GM21390 (cell line): ENCODE measurements at regions not wholly inside any gene's neighbourhood (a gene's known extent, or its start where the extent isn't known, plus 50 kb on each side); places are given as distances from the start of the nearest gene placed in this dataset.
"Not testable (repeated sequence)": the region's sequence is repeated elsewhere in the genome, so short reads cannot be mapped to it uniquely, and the experiment has no call there.

Source experiments
- ATAC-seq: cut with Tn5 transposase; IDR thresholded peaks from one replicate; pipeline ENCODE4 v1.9.1; 2021; ENCODE audit not compliant: unreplicated experiment

DNA sequence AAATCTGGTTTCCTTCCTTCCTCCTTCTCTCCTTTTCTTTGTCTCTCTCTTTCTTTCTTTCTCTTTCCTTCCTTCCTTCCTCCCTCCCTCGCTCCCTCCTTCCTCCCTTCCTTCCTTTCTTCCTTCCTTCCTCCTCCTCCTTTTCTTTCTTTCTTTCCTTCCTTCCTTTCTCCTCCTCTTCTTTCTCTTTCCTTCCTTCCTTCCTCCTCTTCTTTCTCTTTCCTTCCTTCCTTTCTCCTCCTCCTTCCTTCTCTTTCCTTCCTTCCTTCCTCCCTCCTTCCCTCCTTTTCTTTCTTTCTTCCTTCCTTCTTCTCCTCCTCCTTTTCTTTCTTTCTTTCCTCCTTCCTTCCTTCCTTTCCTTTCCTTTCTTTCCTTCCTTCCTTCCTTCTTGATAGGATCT lies 61.2 kb downstream of the VIP start:
- ATAC-seq: no peak

DNA sequence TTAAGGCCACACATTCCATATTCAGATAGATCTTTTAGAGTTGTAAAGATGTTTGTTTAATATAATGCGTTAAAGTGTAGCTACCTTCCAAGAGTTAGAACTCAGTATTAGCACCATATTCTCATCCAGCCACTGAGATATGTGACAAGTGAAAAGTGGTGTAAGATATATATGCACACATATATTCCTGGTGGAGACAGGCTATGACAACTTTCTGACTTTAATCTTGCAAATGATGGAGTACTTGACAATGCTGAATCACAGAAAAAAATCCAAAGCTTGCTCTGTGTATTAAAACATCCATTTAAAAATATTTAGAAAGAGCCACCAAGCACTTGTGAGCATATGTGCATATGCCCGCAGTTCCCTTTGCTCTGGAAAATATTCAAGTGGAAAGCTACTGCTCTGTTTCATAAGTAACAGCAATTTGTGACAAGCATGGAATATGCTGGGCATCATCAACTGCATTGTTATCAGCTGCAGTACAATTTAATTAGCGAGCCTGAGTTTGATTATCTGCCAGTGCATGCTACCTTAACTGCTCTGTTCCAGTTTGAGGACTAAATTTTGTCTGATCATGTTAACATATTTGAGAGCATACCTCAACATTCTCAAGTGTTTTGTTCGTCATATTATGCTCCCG lies 64.8 kb downstream of the VIP start:
- ATAC-seq: no peak

DNA sequence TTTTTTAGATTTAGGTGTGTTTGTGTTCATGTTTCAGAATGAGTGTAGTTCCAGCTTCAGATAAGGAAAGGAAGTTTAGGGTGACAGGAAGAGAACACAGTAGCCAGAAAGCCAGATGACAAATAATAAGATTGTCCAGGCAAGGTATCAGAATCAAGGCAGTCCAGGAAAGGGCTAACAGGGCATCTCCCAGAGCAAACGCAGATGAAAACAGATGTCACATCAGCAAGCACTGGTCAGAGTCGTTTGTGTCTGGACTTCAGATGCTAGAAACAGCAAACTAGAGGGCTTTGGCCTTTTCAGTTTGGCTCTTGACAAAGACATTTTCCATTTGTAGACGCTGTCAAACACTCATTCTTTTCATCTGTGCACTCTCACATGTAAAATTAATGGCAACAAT lies 65.5 kb downstream of the VIP start:
- ATAC-seq: no peak

DNA sequence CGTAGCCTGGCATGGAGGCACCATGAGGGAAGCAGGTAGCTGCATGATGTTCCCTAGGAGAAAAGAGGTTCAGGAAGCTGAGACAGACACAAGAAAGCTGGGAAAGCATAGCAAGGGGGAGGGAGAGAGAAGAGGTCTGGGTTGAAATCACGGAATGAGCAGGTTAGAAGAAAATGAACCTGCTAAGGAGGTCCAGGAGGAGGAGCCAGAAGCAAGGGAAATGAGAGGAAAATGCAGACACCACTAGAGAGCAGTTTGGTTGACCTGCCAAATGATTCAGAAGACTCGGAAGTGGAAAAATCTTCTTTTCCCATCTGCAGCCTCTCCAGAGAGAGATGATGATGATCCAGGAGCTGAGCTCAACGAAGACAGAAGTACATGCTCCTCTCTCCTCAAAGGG lies 70.9 kb downstream of the VIP start:
- no peak for ATAC-seq

DNA sequence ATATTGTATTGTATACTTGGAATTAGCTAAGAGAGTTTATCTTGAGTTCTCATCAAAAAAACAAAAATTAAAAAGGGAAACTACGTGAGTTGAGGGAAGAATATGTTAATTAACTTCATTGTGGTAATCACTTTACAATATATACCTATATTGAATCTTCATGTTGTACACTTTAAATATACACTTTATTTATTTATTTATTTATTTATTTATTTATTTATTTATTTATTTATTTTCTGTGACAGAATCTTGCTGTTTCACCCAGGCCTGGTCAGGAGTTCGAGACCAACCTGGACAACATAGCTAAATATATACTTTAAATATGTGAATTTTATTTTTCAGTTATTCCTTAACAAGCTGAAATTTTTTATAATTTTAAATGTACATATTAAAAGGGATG lies 74.1 kb downstream of the VIP start:
- ATAC-seq: no peak

DNA sequence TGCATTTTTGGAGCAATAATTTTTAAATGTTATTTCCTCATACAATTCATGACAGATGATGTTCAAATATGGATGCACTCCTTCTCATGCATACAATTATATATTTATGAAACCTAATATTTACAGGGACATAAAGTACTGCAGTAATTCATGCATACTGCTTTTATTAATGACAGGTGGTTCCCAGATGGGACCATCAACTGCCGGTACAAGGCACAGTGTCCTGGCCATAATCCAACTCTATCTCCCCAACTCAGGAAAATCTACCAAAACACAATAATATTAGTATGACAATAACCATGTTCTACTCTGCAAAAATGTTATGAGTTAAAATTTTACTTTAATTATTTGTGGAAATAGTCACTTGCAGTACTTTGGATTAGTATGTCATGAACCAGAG lies 77.8 kb downstream of the VIP start:
- no peak for ATAC-seq

DNA sequence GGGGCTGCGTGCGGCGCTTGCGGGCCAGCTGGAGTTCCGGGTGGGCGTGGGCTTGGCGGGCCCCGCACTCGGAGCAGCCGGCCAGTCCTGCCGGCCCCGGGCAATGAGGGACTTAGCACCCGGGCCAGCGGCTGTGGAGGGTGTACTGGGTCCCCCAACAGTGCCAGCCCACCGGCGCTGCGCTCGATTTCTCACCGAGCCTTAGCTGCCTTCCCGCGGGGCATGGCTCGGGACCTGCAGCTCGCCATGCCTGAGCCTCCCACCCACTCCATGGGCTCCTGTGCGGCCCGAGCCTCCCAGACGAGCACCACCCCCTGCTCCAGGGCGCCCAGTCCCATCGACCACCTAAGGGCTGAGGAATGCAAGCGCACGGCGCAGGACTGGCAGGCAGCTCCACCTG lies 83.8 kb downstream of the VIP start:
- ATAC-seq: not testable (repeated sequence)

DNA sequence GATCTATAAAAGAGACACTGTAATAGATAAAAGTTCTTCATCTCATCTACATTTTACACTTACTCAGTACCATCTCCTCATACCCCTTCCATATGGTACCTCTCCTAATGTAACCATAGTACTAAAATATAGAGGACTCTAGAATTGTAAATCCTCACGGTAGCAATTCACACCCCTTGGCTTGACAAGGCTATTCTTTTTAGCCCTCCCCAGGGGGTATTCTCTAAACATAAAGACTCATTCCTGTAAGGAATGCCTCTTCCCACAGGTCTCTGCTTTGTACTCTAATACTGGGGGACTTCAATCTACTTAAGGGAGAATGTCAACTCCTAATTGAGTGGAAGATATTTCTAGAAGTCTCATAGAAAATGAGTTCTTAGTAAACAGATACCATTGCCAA lies 85.9 kb downstream of the VIP start:
- ATAC-seq: no peak

DNA sequence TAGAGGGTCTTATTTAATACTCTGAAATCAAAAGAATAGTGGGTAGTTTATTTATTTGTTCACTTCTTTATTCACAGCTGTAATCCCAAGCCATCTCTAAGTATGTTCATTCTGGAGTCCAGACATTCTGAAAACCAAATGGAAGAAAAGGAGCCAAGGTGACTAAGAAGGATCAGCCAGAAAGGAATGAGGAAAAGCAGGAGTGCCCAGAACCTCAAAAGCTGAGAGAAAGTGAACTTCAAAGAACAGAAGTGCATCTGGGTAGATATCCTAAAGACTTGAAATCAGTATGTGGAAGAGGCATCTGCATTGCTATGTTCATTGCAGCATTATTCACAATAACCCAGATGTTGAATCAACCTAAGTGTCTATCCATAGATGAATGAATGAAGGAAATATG lies 94.8 kb downstream of the VIP start:
- no peak for ATAC-seq

DNA sequence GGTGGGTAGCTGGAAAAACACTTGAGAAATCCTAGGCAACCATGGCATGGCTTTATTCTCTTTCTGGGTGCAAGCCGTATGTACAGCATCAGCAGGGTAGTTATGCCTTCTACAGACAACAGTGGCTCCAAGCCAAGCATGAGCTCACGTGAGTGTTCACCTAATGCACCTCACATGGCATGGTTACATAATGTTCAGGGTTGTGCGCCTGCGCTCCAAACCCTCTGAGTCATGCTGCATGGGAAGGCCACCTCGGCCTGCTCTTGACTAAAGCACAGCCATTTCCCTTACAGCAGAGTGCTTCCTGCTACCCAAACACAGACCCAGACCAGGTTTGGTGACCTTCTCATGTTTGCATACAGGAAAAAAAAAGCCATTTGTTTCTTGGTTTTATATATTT lies 96.2 kb downstream of the VIP start:
- ATAC-seq: no peak

DNA sequence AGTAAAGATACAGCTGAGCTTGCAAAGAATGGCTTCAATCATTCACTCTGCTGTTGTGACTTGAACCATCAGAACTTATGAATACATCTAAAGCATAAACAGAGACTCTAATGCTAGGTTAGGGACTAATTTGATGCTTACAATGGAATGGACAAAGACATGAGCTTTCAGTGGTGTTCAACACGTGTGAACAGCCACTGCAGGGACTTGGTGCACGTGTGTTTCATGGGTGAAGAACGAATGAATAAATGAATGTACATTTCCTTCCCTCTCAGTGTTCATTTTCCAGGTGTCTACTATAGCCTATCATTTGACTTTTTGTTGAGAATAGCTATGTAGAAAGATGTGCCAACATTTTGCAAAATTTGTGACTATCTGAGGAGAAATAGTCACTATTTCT lies 98.3 kb downstream of the VIP start:
- ATAC-seq: no peak

DNA sequence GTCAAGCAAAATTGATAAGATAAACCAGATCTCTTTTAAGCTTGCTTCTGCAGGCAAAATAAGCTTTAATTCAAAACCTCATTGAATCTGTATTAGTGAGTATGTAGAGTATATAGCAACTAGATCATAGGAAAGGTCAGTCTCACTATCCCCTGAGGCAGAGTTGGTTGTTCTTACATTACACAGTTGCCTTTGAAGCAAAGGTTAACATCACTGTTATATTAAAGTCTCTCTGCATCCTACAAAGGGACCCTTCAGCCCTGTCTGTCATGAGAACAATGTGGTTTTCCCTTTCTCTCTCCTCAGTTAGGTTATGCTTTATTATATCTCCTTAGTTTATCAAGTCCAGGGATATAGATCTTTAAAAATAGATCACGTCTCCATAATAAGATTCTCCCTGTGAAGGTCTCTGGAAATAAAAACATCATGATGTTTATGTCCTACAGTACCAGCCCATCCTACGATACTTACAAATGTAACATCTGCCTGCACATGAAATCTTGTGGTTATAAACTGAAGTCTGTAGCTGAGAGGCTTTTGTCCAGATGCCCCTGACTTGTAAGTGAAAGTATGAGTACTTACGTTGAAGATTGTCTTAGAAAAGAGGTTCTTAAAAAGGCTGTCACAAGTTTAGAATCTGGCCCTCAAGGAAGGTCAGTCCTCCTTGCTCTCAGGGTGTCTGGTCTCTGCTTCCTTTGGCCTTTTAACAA lies 103.6 kb downstream of the VIP start:
- ATAC-seq: no peak

DNA sequence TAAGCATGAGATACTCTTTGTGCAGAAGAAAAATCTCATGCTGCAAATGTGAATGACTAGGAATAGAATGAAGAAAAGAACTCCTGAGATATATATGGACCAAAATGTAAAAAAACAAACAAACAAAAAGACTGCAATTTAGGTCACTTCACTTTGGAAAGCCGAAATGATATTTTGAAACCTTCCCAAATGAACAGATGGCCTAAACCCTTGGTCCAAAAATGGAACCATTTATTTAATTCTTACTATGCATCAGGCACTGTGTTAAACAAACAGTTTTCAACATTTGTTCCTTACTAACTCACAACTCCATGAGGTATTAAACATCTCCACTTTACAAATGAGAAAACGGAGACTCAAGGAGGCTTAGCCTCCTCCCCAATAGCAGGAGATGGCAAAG lies 107.5 kb downstream of the VIP start:
- ATAC-seq: no peak

DNA sequence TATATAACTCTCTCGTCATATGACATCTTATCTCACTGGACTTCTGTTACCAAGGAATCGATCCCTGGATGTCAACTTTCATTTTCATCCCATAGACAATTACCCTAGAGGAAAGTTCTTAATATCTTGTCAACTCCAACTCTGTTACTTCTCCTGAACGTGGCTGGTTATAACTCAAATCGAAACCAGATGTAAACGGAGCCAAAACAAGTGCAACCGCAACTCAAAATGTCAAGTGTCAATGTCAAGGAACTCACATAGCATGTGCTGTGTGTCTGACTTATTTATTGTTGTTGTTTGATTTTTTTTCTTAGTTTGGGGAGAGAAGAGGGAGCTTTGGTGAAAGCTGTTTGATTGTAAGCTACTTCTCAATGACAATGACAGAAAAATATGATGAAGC lies 108.6 kb downstream of the VIP start:
- no peak for ATAC-seq

DNA sequence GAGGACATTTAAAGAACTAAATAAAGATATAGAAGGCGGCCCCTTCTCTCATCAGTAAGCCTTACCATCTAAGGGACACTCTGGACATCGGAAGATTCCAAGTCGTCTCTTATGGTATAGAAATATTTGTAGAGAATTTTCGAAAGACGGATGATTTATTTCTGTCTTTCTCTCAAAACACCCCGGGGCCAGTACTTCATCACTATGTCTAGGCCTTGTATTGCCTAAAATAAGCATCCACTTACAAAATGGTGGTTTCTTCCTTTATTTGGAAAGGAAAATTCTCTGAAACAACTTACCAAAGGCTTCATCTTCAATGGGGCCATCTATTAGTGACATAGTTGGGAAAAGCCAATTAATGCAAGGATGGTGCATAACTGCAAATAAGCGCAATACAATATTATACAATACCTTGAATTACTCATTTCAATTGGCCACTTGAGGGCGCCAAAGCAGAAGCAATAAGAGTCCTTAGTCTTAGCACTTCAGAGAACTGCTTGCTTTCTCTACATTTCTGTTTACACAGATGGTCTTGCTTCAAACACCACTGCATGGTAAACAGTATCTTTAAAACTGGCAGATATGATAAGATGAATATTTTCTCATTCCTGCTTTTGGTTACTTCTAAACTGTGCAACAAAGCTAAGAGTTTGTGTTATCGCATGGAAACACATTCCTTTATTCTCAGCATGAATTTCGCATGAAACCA lies 113.2 kb downstream of the VIP start:
- peak; percentile 96 for ATAC-seq

DNA sequence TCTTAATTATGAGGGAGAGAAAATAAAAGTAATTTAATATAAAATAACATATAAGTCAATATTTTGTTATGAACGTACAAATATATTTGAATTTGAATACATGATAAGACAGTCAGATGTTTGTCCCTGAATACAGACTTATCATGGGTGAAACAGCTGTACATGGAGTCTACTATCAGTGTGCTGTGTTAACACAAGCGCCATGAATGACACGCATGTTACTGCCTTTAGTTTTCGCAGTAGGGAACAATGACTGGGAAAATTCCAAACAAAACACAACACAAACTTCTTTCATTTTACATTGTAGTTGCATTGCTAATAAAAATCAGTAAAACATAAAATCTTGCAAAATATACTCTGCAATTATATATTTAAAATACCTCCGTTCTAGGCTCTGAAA lies 108.6 kb downstream of the FBXO5 start:
- no peak for ATAC-seq

DNA sequence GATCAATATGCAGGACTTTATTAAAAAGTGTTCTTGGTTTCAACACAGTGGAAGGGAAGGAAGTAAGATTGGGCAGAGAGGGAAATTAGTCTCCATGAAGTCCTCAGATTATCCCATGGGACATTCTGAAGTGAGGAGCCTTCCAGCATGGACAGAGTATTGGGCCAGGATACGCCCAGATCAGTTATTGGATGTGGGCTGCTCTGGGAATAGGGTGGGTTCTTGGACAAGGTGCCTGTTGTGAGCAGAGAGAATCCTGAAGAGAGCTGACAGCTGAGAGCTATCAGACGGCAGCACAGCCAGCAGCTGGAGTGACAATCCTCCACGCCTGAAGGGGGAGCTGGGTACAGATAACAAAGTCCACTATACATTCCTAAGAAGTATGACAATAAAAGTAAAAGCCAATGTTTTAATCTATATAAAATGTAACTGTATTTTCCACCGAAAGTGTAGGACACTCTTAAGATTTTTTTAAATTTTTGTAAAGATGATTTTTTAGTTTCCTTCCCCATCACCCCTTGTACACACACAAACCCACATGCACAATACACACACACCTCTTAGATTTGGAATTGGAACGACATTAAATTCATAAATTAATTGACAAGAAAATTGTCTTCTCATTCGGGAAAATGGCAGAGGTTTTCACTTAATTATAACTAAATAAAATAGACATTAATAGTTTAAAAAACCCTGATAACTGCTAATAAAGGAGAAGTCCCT lies 107.8 kb downstream of the FBXO5 start:
- ATAC-seq: no peak

DNA sequence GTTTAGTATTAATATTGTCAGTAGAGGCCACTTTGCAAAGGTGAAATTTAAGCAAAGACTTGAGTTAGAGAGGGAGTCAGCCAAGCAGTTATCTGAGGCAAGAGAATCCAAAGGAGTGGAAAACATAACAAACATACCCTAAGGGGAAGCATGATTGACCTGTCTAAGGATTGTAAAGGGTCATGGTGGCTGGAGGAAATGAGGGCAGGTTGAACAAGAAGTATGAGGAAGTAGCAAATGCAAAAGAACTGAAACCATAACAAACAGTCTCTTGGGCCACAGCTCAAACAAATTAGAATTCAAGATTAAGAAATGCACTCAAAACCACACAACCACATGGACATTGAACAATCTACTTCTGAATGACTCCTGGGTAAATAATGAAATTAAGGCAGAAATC lies 103.2 kb downstream of the FBXO5 start:
- no peak for ATAC-seq

DNA sequence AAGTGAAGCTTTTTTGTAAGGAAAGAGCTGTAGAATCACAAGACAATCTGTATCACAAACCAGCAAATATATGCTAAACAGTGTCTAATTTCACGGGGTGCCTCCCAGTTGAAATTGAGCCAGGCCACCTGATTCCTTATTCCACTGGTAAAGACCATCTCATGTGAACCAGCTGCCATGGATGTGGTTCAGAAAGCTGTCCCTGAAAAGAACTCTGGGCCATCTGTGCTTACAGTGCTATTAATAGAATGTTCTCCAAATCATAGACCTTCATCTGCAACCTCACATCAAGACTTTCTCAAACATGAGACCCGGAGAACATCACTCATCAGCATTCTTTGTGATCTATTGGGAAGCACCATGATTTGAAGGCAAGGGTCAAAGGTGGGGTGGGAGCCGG lies 89.7 kb downstream of the FBXO5 start:
- ATAC-seq: no peak

DNA sequence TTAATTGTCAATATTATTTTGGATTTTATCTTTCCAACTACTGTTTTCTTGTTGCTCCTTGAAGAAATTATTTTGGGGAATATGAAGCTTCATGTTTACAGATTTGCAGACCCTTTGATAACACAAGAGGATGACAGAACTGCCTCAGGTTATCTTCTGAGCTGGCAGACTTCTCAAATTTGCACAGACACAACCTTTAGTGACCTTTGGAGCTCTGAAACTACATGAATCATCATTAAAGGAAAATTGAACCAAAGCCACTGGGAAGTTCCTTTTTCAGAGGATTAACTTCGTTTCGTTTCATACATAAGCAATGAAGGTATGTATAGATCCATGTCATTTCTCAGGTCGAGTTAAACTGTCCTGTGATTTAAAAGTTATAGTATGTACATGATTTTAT lies 85.9 kb downstream of the FBXO5 start:
- ATAC-seq: no peak

DNA sequence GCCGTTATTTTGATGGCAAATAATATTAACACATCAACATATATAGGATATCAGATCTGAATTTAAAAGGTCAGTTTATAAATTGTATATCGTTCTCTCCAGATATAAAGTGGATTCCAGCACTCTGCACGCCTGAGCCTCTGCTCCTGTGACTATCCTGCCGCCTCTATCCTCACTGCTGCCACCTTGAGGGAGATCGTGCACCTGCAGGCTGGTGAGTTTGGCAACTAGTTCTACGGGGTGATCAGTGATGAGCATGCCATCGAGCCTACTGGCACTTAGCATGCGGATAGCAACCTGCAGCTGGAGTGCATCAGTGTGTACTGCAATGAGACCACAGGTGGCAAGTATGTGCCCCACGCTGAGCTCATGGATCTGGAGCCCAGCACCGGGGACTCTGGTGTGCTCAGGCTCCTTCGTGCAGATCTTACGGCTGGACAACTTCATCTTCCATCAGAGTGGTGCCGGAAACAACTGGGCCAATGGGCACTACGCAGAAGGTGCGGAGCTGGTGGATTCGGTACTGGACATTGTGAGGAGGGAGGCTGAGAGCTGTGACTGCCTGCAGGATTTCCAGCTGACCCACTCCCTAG lies 84.9 kb downstream of the FBXO5 start:
- peak; percentile 100 for ATAC-seq
